GM23338 (cell line): ENCODE measurements at regions not wholly inside any gene's neighbourhood (a gene's known extent, or its start where the extent isn't known, plus 50 kb on each side); places are given as distances from the start of the nearest gene placed in this dataset.

ENCODE experiments used
- ATAC-seq: fragments of 200-7000 bp; cut with Tn5 transposase; 3 replicates; pipeline ENCODE4 v1.9.1; 2020
- DNase-seq: peaks from one replicate; pipeline ENCODE4 v3.0.0-alpha.2; 2015; ENCODE audit warnings: low spot score
- H2AFZ ChIP-seq: fragments of 200-600 bp; sonication (generic); 2 replicates; pipeline ENCODE4 v1.8.0; 2016; ENCODE audit warnings: antibody characterized with exemption, mild to moderate bottlenecking, moderate library complexity
- H3F3A ChIP-seq: fragments of 200-600 bp; sonication (generic); replicated peaks from 2 replicates; pipeline ENCODE4 v1.8.0; 2017; ENCODE audit warnings: antibody characterized with exemption, mixed run types, low read depth
- H3K27ac ChIP-seq: fragments of 200-600 bp; sonication (generic); 2 replicates; pipeline ENCODE4 v1.6.1; 2016; ENCODE audit warnings: low read depth
- H3K27me3 ChIP-seq: fragments of 200-600 bp; sonication (generic); 2 replicates; pipeline ENCODE4 v1.8.0; 2016; ENCODE audit warnings: mild to moderate bottlenecking, mixed run types, moderate library complexity; ENCODE audit not compliant: insufficient read depth
- H3K36me3 ChIP-seq: fragments of 200-600 bp; sonication (generic); 2 replicates; pipeline ENCODE4 v1.8.0; 2016; ENCODE audit warnings: mild to moderate bottlenecking; ENCODE audit not compliant: insufficient read depth
- H3K4me1 ChIP-seq: fragments of 200-600 bp; sonication (generic); 2 replicates; pipeline ENCODE4 v1.8.0; 2016; ENCODE audit warnings: mild to moderate bottlenecking, moderate library complexity; ENCODE audit not compliant: insufficient read depth
- H3K4me2 ChIP-seq: fragments of 200-600 bp; sonication (generic); 2 replicates; pipeline ENCODE4 v1.7.1; 2017; ENCODE audit warnings: mixed run types
- H3K4me3 ChIP-seq: fragments of 200-600 bp; sonication (generic); 2 replicates; pipeline ENCODE4 v1.6.1; 2016; ENCODE audit warnings: mixed run types
- H3K79me2 ChIP-seq: fragments of 200-600 bp; sonication (generic); replicated peaks from 2 replicates; pipeline ENCODE4 v1.8.0; 2017; ENCODE audit warnings: mild to moderate bottlenecking; ENCODE audit not compliant: insufficient read depth
- H3K9me2 ChIP-seq: fragments of 200-600 bp; sonication (generic); 2 replicates; pipeline ENCODE4 v1.8.0; 2017; ENCODE audit not compliant: insufficient read depth
- H4K20me1 ChIP-seq: fragments of 200-600 bp; sonication (generic); replicated peaks from 2 replicates; pipeline ENCODE4 v1.8.0; 2017; ENCODE audit warnings: mild to moderate bottlenecking; ENCODE audit not compliant: insufficient read depth
- H3K27ac Mint-ChIP-seq: 2 replicates; pipeline ENCODE4 v1.8.0; 2020; ENCODE audit warnings: inconsistent platforms, mild to moderate bottlenecking, moderate library complexity, mixed read lengths
- H3K27me3 Mint-ChIP-seq: 3 replicates; pipeline ENCODE4 v1.8.0; 2022; ENCODE audit warnings: low read depth, mild to moderate bottlenecking, moderate library complexity, mixed read lengths, inconsistent platforms; ENCODE audit not compliant: insufficient read depth, poor library complexity
- H3K36me3 Mint-ChIP-seq: 3 replicates; pipeline ENCODE4 v1.8.0; 2021; ENCODE audit warnings: low read depth, mild to moderate bottlenecking, inconsistent platforms, moderate library complexity, mixed read lengths
- H3K4me1 Mint-ChIP-seq: 3 replicates; pipeline ENCODE4 v1.8.0; 2020; ENCODE audit warnings: mild to moderate bottlenecking, inconsistent platforms, mixed read lengths
- H3K4me3 Mint-ChIP-seq: 3 replicates; pipeline ENCODE4 v1.8.0; 2021; ENCODE audit warnings: moderate library complexity, mild to moderate bottlenecking, inconsistent platforms, mixed read lengths
- H3K9me3 Mint-ChIP-seq: 3 replicates; pipeline ENCODE4 v1.8.0; 2020; ENCODE audit warnings: moderate library complexity, mild to moderate bottlenecking, inconsistent platforms, mixed read lengths
- CREB1 ChIP-seq: fragments of 250-450 bp; sonication (Bioruptor Pico); IDR thresholded peaks from 2 replicates; pipeline ENCODE4 v1.5.0; 2020; ENCODE audit warnings: low read depth, mild to moderate bottlenecking, moderate library complexity
- EZH2 ChIP-seq: fragments of 200-600 bp; sonication (generic); IDR thresholded peaks from one replicate; pipeline ENCODE4 v1.8.0; 2017; ENCODE audit warnings: antibody characterized with exemption, mild to moderate bottlenecking, low read depth; ENCODE audit not compliant: unreplicated experiment
- EZH2phosphoT487 ChIP-seq: fragments of 200-600 bp; sonication (generic); IDR thresholded peaks from one replicate; pipeline ENCODE4 v1.8.1; 2018; ENCODE audit warnings: antibody characterized with exemption; ENCODE audit not compliant: unreplicated experiment
- JUNB ChIP-seq: IDR thresholded peaks from one replicate; pipeline ENCODE4 v1.6.1; 2016; ENCODE audit warnings: antibody characterized with exemption; ENCODE audit not compliant: unreplicated experiment
- NANOG ChIP-seq: IDR thresholded peaks from 2 replicates; pipeline ENCODE4 v1.6.1; 2016; ENCODE audit warnings: antibody characterized with exemption, borderline replicate concordance
- POLR2AphosphoS5 ChIP-seq: IDR thresholded peaks from 2 replicates; pipeline ENCODE4 v1.6.1; 2016; ENCODE audit warnings: antibody characterized with exemption, low read depth
- STAT1 ChIP-seq: IDR thresholded peaks from one replicate; pipeline ENCODE4 v1.6.1; 2016; ENCODE audit warnings: antibody characterized with exemption; ENCODE audit not compliant: unreplicated experiment
- ZNF114 ChIP-seq: fragments of 250-450 bp; sonication (Bioruptor Pico); IDR thresholded peaks from 2 replicates; pipeline ENCODE4 v1.5.0; 2020; ENCODE audit warnings: mild to moderate bottlenecking, moderate library complexity
- ZNF331 ChIP-seq: fragments of 250-450 bp; sonication (Bioruptor Pico); IDR thresholded peaks from 2 replicates; pipeline ENCODE4 v1.5.0; 2020; ENCODE audit warnings: low read depth, mild to moderate bottlenecking, moderate library complexity
- TF ChIP-seq, protein P1 (sequence below), 2 experiments: fragments of 200-600 bp in 1 of 2; sonication (generic) in 1 of 2; conservative IDR thresholded peaks; 2 replicates each; pipeline versions ENCODE4 v1.5.1 to v1.6.1; 2016 to 2017; ENCODE audit warnings: antibody characterized with exemption in 2 of 2, low read depth in 2 of 2, mild to moderate bottlenecking in 2 of 2, moderate library complexity in 1 of 2
- TF ChIP-seq, protein P2 (sequence below): IDR thresholded peaks from 2 replicates; pipeline ENCODE4 v1.6.1; 2016; ENCODE audit warnings: antibody characterized with exemption
- TF ChIP-seq, protein P3 (sequence below): fragments of 250-450 bp; sonication (Bioruptor Pico); IDR thresholded peaks from 2 replicates; pipeline ENCODE4 v1.5.0; 2020; ENCODE audit warnings: mild to moderate bottlenecking, moderate library complexity

DNA sequence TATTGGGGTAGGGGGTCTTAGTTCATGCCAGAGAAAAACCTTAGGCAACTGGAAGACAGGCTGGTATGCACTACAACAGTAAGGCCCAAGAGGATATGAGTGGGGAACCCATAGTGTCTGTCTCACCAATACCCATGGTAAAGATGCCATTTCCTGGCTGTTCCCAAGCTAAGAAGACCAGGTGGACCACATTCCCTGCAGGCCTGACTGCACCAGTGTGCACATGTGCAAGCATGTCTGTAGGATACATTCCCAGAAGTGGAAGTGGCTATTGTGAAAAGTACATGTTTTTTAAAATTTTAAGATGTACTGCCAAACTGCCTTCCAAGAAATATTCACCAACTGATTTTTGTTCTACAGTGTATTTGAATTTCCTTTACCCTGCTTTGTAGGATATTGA is 207.3 kb upstream of the CTNNB1 start (continued):
- TF ChIP-seq, protein P1, sequence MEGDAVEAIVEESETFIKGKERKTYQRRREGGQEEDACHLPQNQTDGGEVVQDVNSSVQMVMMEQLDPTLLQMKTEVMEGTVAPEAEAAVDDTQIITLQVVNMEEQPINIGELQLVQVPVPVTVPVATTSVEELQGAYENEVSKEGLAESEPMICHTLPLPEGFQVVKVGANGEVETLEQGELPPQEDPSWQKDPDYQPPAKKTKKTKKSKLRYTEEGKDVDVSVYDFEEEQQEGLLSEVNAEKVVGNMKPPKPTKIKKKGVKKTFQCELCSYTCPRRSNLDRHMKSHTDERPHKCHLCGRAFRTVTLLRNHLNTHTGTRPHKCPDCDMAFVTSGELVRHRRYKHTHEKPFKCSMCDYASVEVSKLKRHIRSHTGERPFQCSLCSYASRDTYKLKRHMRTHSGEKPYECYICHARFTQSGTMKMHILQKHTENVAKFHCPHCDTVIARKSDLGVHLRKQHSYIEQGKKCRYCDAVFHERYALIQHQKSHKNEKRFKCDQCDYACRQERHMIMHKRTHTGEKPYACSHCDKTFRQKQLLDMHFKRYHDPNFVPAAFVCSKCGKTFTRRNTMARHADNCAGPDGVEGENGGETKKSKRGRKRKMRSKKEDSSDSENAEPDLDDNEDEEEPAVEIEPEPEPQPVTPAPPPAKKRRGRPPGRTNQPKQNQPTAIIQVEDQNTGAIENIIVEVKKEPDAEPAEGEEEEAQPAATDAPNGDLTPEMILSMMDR (conservative IDR thresholded peaks at IDR 0.05; ENCODE audit: low read depth in 2 of 2) = no peak
- TF ChIP-seq, protein P2, sequence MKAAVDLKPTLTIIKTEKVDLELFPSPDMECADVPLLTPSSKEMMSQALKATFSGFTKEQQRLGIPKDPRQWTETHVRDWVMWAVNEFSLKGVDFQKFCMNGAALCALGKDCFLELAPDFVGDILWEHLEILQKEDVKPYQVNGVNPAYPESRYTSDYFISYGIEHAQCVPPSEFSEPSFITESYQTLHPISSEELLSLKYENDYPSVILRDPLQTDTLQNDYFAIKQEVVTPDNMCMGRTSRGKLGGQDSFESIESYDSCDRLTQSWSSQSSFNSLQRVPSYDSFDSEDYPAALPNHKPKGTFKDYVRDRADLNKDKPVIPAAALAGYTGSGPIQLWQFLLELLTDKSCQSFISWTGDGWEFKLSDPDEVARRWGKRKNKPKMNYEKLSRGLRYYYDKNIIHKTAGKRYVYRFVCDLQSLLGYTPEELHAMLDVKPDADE = no peak
- TF ChIP-seq ZNF114 (CRISPR knock-in tag) (no peak), CREB1 (no peak)

DNA sequence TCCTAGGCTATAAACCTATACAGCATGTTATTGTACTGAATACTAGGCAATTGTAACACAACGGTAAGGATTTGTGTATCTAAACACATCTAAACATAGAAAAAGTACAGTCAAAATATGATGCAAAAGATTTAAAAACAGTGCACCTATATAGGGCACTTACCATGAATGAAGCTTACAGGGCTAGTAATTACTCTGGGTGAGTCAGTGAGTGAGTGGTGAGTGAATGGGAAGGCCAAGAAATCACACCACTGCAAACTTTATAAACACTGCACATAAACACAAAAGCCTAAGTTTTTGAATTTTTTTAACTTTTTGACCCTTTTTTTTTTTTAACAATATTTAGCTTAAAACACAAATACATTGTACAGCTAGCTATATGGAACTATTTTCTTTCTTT is 204.7 kb upstream of the CTNNB1 start:
- H3K79me2 ChIP-seq = no peaks in the 10 kb centered on the region
- H3K4me2 ChIP-seq = no peak overlapping the region
- H3K4me3 Mint-ChIP-seq = no peak overlapping the region
- no peak overlapping the region for H2AFZ ChIP-seq
- H3K27me3 ChIP-seq = no peaks in the 10 kb centered on the region
- H3K9me3 Mint-ChIP-seq = no peaks in the 10 kb centered on the region; the same call in 2 of the 3 replicates
- H4K20me1 ChIP-seq = no peaks in the 10 kb centered on the region
- DNase-seq (no peak), ATAC-seq (no peak)
- H3K9me2 ChIP-seq = peaks cover 5% of the 10 kb centered on the region
- peaks cover 8% of the 10 kb centered on the region for H3K27me3 Mint-ChIP-seq
- H3K36me3 Mint-ChIP-seq = no peaks in the 10 kb centered on the region; the same call in 2 of the 3 replicates
- H3K27ac Mint-ChIP-seq = no peak overlapping the region
- no peaks in the 10 kb centered on the region for H3F3A ChIP-seq
- peaks cover 36% of the 10 kb centered on the region for H3K4me1 Mint-ChIP-seq
- no peak overlapping the region for H3K4me3 ChIP-seq
- H3K4me1 ChIP-seq = peaks cover 29% of the 10 kb centered on the region
- no peak overlapping the region for H3K27ac ChIP-seq
- no peaks in the 10 kb centered on the region for H3K36me3 ChIP-seq
- no peak for TF ChIP-seq ZNF331 (CRISPR knock-in tag)
- no peak for TF ChIP-seq POLR2AphosphoS5
- TF ChIP-seq CREB1 = no peak
- no peak for TF ChIP-seq EZH2phosphoT487
- TF ChIP-seq, protein P2 = no peak
- TF ChIP-seq JUNB = no peak
- TF ChIP-seq ZNF114 (CRISPR knock-in tag) = no peak
- no peak for TF ChIP-seq STAT1
- no peak for TF ChIP-seq NANOG
- TF ChIP-seq, protein P1 (conservative IDR thresholded peaks at IDR 0.05; ENCODE audit: low read depth in 2 of 2) = no peak
- no peak for TF ChIP-seq EZH2
- TF ChIP-seq, protein P3, sequence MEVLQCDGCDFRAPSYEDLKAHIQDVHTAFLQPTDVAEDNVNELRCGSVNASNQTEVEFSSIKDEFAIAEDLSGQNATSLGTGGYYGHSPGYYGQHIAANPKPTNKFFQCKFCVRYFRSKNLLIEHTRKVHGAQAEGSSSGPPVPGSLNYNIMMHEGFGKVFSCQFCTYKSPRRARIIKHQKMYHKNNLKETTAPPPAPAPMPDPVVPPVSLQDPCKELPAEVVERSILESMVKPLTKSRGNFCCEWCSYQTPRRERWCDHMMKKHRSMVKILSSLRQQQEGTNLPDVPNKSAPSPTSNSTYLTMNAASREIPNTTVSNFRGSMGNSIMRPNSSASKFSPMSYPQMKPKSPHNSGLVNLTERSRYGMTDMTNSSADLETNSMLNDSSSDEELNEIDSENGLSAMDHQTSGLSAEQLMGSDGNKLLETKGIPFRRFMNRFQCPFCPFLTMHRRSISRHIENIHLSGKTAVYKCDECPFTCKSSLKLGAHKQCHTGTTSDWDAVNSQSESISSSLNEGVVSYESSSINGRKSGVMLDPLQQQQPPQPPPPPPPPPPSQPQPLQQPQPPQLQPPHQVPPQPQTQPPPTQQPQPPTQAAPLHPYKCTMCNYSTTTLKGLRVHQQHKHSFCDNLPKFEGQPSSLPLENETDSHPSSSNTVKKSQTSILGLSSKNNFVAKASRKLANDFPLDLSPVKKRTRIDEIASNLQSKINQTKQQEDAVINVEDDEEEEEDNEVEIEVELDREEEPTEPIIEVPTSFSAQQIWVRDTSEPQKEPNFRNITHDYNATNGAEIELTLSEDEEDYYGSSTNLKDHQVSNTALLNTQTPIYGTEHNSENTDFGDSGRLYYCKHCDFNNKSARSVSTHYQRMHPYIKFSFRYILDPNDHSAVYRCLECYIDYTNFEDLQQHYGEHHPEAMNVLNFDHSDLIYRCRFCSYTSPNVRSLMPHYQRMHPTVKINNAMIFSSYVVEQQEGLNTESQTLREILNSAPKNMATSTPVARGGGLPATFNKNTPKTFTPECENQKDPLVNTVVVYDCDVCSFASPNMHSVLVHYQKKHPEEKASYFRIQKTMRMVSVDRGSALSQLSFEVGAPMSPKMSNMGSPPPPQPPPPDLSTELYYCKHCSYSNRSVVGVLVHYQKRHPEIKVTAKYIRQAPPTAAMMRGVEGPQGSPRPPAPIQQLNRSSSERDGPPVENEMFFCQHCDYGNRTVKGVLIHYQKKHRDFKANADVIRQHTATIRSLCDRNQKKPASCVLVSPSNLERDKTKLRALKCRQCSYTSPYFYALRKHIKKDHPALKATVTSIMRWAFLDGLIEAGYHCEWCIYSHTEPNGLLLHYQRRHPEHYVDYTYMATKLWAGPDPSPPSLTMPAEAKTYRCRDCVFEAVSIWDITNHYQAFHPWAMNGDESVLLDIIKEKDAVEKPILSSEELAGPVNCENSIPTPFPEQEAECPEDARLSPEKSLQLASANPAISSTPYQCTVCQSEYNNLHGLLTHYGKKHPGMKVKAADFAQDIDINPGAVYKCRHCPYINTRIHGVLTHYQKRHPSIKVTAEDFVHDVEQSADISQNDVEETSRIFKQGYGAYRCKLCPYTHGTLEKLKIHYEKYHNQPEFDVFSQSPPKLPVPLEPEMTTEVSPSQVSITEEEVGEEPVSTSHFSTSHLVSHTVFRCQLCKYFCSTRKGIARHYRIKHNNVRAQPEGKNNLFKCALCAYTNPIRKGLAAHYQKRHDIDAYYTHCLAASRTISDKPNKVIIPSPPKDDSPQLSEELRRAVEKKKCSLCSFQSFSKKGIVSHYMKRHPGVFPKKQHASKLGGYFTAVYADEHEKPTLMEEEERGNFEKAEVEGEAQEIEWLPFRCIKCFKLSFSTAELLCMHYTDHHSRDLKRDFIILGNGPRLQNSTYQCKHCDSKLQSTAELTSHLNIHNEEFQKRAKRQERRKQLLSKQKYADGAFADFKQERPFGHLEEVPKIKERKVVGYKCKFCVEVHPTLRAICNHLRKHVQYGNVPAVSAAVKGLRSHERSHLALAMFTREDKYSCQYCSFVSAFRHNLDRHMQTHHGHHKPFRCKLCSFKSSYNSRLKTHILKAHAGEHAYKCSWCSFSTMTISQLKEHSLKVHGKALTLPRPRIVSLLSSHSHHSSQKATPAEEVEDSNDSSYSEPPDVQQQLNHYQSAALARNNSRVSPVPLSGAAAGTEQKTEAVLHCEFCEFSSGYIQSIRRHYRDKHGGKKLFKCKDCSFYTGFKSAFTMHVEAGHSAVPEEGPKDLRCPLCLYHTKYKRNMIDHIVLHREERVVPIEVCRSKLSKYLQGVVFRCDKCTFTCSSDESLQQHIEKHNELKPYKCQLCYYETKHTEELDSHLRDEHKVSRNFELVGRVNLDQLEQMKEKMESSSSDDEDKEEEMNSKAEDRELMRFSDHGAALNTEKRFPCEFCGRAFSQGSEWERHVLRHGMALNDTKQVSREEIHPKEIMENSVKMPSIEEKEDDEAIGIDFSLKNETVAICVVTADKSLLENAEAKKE = no peak
